B cell (primary cell): ENCODE measurements at regions not wholly inside any gene's neighbourhood (a gene's known extent, or its start where the extent isn't known, plus 50 kb on each side); places are given as distances from the start of the nearest gene placed in this dataset.

Experiments used
- ATAC-seq: fragments of 200-7000 bp; cut with Tn5 transposase; one replicate; pipeline ENCODE4 v1.10.0; 2021; ENCODE audit warnings: low read depth, mild to moderate bottlenecking, moderate number of reproducible peaks, moderate library complexity
- CTCF ChIA-PET: fragments of 350-600 bp; sonication (Branson Sonifier 250); formaldehyde crosslinking; loops from one replicate; lab custom pipeline; 2021; ENCODE audit warnings: antibody characterized with exemption, inconsistent platforms; lab: Charles Lee
- POLR2A ChIA-PET: fragments of 350-600 bp; sonication (Branson Sonifier 250); formaldehyde crosslinking; loops from one replicate; lab custom pipeline; 2021; ENCODE audit warnings: antibody characterized with exemption; lab: Charles Lee
- DNase-seq: peaks from one replicate; pipeline ENCODE4 v3.0.0; 2013
- H2AFZ ChIP-seq: 2 replicates; pipeline ENCODE4 v1.6.1; 2012; ENCODE audit warnings: mild to moderate bottlenecking, low read depth, low read length; ENCODE audit not compliant: insufficient read depth, poor library complexity, severe bottlenecking
- H3K27ac ChIP-seq, 2 donors: 1 replicate in 1 of 2; 2 replicates in 1 of 2; pipeline ENCODE4 v1.5.1; 2012 to 2013; ENCODE audit warnings: low read length in 2 of 2, mild to moderate bottlenecking in 2 of 2, moderate library complexity in 1 of 2
- H3K27me3 ChIP-seq, 4 experiments: fragments of 200-600 bp in 1 of 4; sonication (generic) in 1 of 4; replicated peaks in 1 of 4; 1 replicate in 2 of 4; 2 replicates in 2 of 4; pipeline versions ENCODE4 v1.6.1 to v1.7.0; 2013 to 2016; ENCODE audit warnings: low read length in 3 of 4, mild to moderate bottlenecking in 2 of 4, mixed read lengths in 1 of 4, moderate library complexity in 1 of 4; ENCODE audit not compliant: insufficient read depth in 4 of 4, control insufficient read depth in 3 of 4; ENCODE audit errors: control extremely low read depth in 1 of 4
- H3K36me3 ChIP-seq, 2 experiments: replicated peaks in 1 of 2; 1 replicate in 1 of 2; 2 replicates in 1 of 2; pipeline versions ENCODE4 v1.6.1 to v1.7.1; 2013; ENCODE audit warnings: low read length in 1 of 2; ENCODE audit not compliant: insufficient read depth in 2 of 2, control insufficient read depth in 1 of 2; ENCODE audit errors: control extremely low read depth in 1 of 2, extremely low read depth in 1 of 2
- H3K4me1 ChIP-seq, 2 donors: fragments of 200-600 bp in 1 of 2; sonication (generic) in 1 of 2; 1 replicate in 1 of 2; 2 replicates in 1 of 2; pipeline versions ENCODE4 v1.5.1 to v1.6.1; 2013 to 2017; ENCODE audit warnings: low read length in 2 of 2; ENCODE audit not compliant: control insufficient read depth in 2 of 2, insufficient read depth in 2 of 2
- H3K4me2 ChIP-seq: replicated peaks from 2 replicates; pipeline ENCODE3; 2012; ENCODE audit warnings: mild to moderate bottlenecking, low read depth, low read length; ENCODE audit not compliant: poor library complexity, severe bottlenecking
- H3K4me3 ChIP-seq, 5 experiments: fragments of 200-600 bp in 1 of 5; sonication (generic) in 1 of 5; 1 replicate in 3 of 5; 2 replicates in 2 of 5; pipeline versions ENCODE4 v1.5.1 to v1.7.0; 2011 to 2016; ENCODE audit warnings: low read length in 4 of 5, mild to moderate bottlenecking in 4 of 5, low read depth in 2 of 5, control low read depth in 1 of 5, moderate library complexity in 1 of 5; ENCODE audit not compliant: insufficient read depth in 1 of 5; ENCODE audit errors: control extremely low read depth in 1 of 5, extremely low read depth in 1 of 5
- H3K79me2 ChIP-seq: fragments of 200-600 bp; sonication (generic); one replicate; pipeline ENCODE4 v1.6.0; 2016; ENCODE audit warnings: low read length; ENCODE audit not compliant: control insufficient read depth, insufficient read depth
- H3K9ac ChIP-seq: fragments of 200-600 bp; sonication (generic); 2 replicates; pipeline ENCODE4 v1.6.1; 2017; ENCODE audit warnings: mild to moderate bottlenecking, low read length, moderate library complexity
- H3K9me3 ChIP-seq, 3 donors: one replicate each; pipeline versions ENCODE4 v1.6.1 to v1.7.1; 2013; ENCODE audit warnings: low read length in 2 of 3; ENCODE audit not compliant: control insufficient read depth in 2 of 3, insufficient read depth in 1 of 3; ENCODE audit errors: control extremely low read depth in 1 of 3
- H4K20me1 ChIP-seq: 2 replicates; pipeline ENCODE4 v1.6.0; 2012; ENCODE audit warnings: mild to moderate bottlenecking, low read length; ENCODE audit not compliant: insufficient read depth, control insufficient read depth, poor library complexity, severe bottlenecking
- H3K27ac Mint-ChIP-seq: one replicate; pipeline ENCODE4 v1.8.0; 2021; ENCODE audit warnings: mixed read lengths
- H3K27me3 Mint-ChIP-seq: one replicate; pipeline ENCODE4 v1.8.0; 2021; ENCODE audit warnings: mixed read lengths
- H3K4me1 Mint-ChIP-seq: one replicate; pipeline ENCODE4 v1.8.0; 2021; ENCODE audit warnings: mixed read lengths
- H3K4me3 Mint-ChIP-seq: one replicate; pipeline ENCODE4 v1.8.0; 2021; ENCODE audit warnings: mixed read lengths
- H3K9me3 Mint-ChIP-seq: one replicate; pipeline ENCODE4 v1.8.0; 2022; ENCODE audit warnings: mixed read lengths; ENCODE audit not compliant: insufficient read depth
- EZH2 ChIP-seq: IDR thresholded peaks from 2 replicates; pipeline ENCODE4 v1.6.1; 2012; ENCODE audit warnings: borderline replicate concordance, low read depth, mild to moderate bottlenecking, moderate library complexity, low read length; ENCODE audit not compliant: insufficient read depth, poor library complexity, severe bottlenecking
- WGBS: methylation state at CpG from one replicate; pipeline ENCODE4 v1.1.5; 2013; ENCODE audit warnings: missing lambda C conversion rate; ENCODE audit not compliant: insufficient coverage; 5-methylcytosine and 5-hydroxymethylcytosine counted together
- intact Hi-C: fragments of 100-400 bp; cut with micrococcal nuclease; formaldehyde crosslinking; loops from one replicate; pipeline ENCODE4 v1.10.0; 2022
- TF ChIP-seq, protein P1 (sequence below): fragments of 200-600 bp; IDR thresholded peaks from one replicate; pipeline ENCODE4 v1.8.0; 2022; ENCODE audit warnings: antibody characterized with exemption, mild to moderate bottlenecking

DNA sequence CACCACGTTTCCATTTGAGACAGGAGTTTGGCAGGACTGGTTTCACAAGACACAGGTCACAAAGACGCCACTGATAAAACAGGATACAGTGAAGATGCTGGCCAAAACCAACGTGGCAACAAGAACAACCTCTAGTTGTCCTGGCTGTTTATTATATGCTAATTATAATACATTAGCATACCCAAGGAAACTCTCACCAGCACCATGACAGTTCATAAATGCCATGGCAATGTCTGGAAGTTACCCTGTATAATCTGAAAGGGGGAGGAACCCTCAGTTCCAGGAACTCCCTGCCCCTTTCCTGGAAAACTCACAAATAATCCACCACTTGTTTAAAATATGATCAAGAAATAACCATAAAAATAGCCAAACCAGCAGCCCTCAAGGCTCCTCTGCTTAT lies 148.3 kb downstream of the RBM43 start:
- TF ChIP-seq, protein P1, sequence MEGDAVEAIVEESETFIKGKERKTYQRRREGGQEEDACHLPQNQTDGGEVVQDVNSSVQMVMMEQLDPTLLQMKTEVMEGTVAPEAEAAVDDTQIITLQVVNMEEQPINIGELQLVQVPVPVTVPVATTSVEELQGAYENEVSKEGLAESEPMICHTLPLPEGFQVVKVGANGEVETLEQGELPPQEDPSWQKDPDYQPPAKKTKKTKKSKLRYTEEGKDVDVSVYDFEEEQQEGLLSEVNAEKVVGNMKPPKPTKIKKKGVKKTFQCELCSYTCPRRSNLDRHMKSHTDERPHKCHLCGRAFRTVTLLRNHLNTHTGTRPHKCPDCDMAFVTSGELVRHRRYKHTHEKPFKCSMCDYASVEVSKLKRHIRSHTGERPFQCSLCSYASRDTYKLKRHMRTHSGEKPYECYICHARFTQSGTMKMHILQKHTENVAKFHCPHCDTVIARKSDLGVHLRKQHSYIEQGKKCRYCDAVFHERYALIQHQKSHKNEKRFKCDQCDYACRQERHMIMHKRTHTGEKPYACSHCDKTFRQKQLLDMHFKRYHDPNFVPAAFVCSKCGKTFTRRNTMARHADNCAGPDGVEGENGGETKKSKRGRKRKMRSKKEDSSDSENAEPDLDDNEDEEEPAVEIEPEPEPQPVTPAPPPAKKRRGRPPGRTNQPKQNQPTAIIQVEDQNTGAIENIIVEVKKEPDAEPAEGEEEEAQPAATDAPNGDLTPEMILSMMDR, result no peak
- TF ChIP-seq EZH2, result no peak
- Histone ChIP-seq H3K27ac (no peak overlapping the region), H3K4me1 (no peaks in the 10 kb centered on the region), H3K9me3 (no peaks in the 10 kb centered on the region), H3K9ac (no peak overlapping the region), H3K4me2 (no peak overlapping the region), H3K27me3 (no peaks in the 10 kb centered on the region), H4K20me1 (no peaks in the 10 kb centered on the region), H2AFZ (no peak overlapping the region), H3K79me2 (no peaks in the 10 kb centered on the region), H3K36me3 (no peaks in the 10 kb centered on the region), H3K4me3 (no peak overlapping the region)
- Mint-ChIP-seq H3K27ac (no peak overlapping the region), H3K9me3 (peaks cover 4% of the 10 kb centered on the region), H3K4me1 (no peaks in the 10 kb centered on the region), H3K4me3 (no peak overlapping the region), H3K27me3 (peaks cover 3% of the 10 kb centered on the region)
- intact Hi-C loops, result no loop called here
- ATAC-seq (no peak), DNase-seq (no peak)
- POLR2A ChIA-PET, result no interaction called here
- CTCF ChIA-PET, result no interaction called here
- WGBS, result no CpG with 5 or more reads among the region's 3 CpGs

DNA sequence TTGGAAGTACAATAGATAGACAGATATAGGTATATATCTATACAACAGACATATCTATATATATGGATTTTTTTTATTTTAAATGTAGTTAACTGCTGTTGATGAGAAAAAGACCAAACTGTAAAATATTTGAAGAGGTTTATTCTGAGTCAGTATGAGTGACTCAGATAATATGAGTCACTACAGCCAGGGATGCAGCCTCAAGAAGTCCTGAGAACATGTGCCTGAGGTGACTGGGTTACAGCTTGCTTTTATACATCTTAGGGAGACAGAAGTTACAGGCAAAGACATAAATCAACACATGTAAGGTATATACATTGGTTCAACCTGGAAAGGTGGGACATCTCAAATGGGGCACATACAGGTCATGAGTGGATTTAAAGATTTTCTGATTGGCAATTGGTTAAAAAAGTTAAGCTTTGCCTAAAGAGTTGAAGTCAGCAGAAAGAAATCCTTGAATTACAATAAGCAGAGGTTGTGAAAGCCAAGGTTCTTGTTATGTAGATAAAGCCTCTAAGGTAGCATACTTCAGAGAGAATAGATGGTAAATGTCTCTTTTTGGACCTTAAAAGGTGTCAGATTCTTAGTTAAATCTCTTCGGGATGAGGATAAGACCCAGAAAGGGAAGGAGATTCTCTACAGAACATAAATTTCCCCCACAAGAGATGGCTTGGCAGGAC lies 149.9 kb downstream of the RBM43 start:
- Mint-ChIP-seq H3K4me3 (no peak overlapping the region), H3K27me3 (peaks cover 3% of the 10 kb centered on the region), H3K9me3 (peaks cover 3% of the 10 kb centered on the region), H3K27ac (no peak overlapping the region), H3K4me1 (no peaks in the 10 kb centered on the region)
- no peaks in the 10 kb centered on the region for H4K20me1 ChIP-seq
- ChIA-PET CTCF (no interaction called here), POLR2A (no interaction called here)
- no peak for DNase-seq
- no peaks in the 10 kb centered on the region for H3K4me1 ChIP-seq
- no peak for ATAC-seq
- H3K4me3 ChIP-seq, result no peak overlapping the region
- no peak for TF ChIP-seq EZH2
- TF ChIP-seq, protein P1, result no peak
- WGBS, result no CpG with 5 or more reads among the region's 1 CpG
- H2AFZ ChIP-seq, result no peak overlapping the region
- intact Hi-C loops, result no loop called here
- H3K9ac ChIP-seq, result no peak overlapping the region
- no peak overlapping the region for H3K27ac ChIP-seq
- H3K36me3 ChIP-seq, result no peaks in the 10 kb centered on the region
- no peak overlapping the region for H3K4me2 ChIP-seq
- no peaks in the 10 kb centered on the region for H3K79me2 ChIP-seq
- H3K27me3 ChIP-seq, result no peaks in the 10 kb centered on the region
- no peaks in the 10 kb centered on the region for H3K9me3 ChIP-seq
